NOMO-1 treated with DMSO at 0.1 percent for 48 hours (cell line): ENCODE measurements at regions not wholly inside any gene's neighbourhood (a gene's known extent, or its start where the extent isn't known, plus 50 kb on each side); places are given as distances from the start of the nearest gene placed in this dataset.

Experiments
- DNase-seq: peaks from one replicate; lab custom pipeline; 2025; ENCODE audit not compliant: unreplicated experiment; lab: John Stamatoyannopoulos, UW

GRCh38 chr11:32200136-32200847, 109.4 kb downstream of the RCN1 start:
- DNase-seq, result no peak

DNA sequence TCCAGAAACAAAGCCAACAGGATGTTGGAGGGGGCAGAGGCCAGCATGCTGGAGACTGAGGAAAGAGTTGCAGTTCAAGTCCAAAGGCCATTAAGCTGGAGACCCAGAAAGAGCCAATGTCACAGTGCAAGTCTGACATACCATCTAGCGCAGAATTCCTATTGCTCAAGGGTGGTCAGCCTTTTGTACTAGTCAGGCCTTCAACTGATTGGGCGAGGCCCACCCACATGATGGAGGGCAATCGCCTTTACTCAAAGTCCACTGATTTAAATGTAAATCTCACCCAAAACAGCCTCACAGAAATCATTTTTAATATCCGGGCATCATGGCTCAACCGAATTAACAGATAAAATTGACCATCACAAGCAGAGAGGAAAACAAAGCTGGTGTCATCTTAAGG, 113.9 kb downstream of the RCN1 start:
- DNase-seq, result no peak

DNA sequence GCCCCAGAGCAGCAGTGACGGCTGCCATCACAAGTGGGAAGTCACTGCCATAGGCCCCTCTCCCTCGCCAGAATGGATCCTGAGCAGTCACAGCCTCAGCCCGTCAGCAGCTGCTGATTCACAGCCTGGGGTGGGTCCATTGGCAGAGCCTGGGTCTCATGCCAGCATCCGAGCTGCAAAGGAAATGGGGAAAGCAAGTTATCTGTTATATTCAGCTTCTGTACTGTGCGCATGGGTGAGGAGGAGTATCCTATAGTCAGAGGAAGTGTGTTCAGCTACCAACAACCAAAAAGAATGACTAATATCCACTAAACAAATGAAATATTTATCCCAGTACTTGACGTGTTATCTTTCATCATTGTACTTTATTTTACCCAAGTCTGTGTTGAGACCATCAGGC, 119.7 kb downstream of the RCN1 start:
- no peak for DNase-seq

- no peak for DNase-seq
These were observed 122.3 kb downstream of the RCN1 start for GRCh38 chr11:32213223-32213622.

GRCh38 chr11:32215157-32215556, 124.3 kb downstream of the RCN1 start:
- no peak for DNase-seq

DNA sequence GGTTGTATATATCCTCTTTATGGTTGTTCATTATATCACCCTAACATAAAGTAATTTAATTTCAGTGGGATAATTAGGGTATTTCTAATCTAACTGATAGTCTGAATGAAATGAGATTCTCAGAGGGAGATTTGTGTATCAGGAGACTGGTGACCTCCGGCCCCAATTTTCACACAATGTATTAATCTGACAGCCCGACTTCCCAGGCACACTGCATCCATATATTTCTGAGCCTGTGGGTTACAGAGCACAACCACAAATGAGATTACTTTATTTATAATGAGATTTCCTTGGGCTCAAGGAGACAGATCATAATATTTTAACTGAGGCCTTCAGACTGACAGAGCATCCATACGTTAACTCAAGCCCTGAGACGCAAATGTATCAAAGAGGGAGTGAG, 125.9 kb downstream of the RCN1 start:
- DNase-seq, result no peak

- no peak for DNase-seq
These were observed 128.4 kb downstream of the RCN1 start for GRCh38 chr11:32219320-32219719.

DNA sequence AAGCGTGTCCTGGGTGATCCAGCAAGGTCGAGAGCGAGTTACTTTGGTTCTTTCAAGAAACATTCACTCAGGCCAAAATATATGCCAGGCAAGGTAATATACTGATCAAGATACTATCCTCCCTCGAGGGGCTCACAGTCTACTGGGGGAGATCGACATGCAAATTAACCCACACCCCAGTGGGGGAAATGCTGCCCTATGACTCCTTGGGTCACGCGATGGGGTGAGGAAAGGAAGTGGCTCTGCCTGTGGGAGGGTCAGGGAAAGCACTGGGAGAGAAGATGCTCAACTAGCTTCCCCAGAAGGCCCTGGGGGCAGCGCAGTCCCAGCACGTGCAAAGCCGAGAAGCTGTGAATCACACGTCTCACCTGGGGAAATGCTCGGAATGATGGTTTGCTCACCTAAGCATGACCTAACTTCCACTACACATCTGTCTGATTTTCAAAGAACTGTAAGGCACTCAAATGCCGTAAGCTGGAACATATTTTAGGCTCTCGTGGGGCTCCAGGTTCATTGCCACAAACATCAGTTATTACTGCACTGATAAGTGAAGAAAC, 130.7 kb downstream of the RCN1 start:
- no peak for DNase-seq

DNA sequence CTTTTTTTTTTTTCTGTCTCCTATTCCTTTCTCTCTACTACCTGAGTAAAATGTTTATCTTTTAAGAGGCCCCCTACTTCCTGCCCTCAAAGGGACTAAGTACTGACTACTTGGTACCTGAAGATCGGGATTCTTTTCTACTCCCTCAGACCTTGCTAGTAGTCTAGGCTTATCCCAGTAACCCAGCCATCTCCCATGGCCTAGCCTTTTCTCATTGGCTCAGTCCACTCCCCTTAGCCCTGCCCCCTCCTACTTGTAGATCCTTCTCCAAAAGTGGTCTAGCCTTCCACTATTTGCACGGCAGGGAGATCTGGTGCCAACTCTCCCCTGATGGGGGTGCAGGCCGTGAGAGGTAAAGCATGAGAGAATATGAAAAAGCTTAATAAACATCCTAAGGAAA, 133.7 kb downstream of the RCN1 start:
- DNase-seq, result no peak

GRCh38 chr11:32225571-32226285, 134.9 kb downstream of the RCN1 start:
- no peak for DNase-seq

GRCh38 chr11:32226480-32226879, 135.6 kb downstream of the RCN1 start:
- no peak for DNase-seq

DNA sequence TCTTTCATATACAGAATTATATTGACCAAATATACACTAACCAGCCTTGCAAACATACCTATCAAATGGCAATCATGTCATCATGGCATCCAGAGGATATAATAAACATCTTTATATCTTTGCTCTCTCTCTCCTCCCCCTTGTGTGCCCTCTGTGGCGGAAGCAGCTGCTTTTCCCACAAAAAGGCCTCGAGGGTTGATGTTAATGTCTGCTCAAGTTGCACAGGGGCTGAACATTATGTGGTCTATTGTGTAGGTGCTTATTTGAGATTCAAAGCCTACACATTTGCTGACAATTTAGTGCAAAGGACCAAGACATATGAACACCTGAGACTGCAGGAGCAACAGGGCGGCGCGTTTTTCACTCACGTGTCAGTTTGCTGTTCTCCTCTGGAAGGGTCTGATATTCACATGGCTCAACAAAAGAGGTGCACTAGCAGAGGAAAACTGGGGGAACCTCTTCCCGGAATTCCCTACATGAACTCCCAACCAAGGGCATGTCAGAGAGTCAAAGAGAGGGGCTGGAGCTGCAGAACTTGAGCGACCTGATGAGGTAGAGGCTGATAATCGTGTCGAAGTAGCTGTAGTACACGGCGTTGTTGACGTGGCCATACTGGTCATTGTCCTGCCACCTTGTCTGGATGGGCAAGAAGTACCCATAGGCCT, 138.8 kb downstream of the RCN1 start:
- no peak for DNase-seq

DNA sequence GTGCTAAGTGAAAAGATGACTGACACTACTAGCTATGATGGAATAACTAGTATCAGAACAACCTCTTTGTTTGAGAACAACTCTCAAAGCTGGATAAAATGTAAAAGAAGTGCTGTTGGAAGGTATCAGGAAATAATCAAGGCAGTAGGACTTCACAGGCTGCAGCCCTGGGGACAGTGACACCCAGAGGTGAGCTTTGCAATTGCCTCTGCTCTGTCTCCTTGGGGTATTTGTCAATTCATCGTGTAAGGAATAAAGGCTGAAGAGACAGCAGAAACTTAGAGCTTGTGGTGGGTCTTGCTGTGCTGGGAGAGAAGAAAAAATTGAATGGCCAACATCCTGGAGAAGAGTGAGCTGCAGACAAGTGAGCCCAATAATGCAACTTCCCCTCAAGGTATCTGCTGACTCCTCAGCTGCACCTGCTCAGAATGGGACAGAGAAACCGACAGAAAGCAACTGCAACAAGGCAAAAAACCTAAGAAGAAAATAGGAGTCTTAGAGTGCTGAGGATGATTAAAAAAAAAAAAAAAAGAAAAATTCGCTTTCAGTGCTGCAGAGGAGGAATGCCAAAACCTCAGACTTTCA, 141.1 kb downstream of the RCN1 start:
- DNase-seq, result no peak

GRCh38 chr11:32232516-32232915, 141.6 kb downstream of the RCN1 start:
- no peak for DNase-seq

DNA sequence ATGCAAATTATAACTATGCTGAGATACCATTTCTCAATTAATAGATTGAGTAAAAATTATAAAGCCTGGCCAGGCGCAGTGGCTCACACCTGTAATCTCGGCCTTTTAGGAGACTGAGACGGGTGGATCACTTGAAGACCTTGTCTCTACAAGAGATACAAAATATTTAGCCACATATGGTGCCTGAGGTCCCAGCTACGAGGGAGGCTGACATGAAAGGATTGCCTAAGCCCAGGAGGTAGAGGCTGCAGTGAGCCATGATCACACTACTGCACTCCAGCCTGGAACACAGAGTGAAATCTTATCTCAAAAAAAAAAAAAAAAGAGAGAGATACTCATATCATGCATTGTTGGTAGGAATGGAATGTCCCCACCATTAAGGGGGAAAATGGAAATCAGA, 142.4 kb downstream of the RCN1 start:
- DNase-seq, result no peak

- DNase-seq, result no peak
These were observed 143.1 kb downstream of the RCN1 start for GRCh38 chr11:32233928-32234327.

- no peak for DNase-seq
These were observed 153.6 kb downstream of the RCN1 start for GRCh38 chr11:32244453-32244852.

GRCh38 chr11:32253706-32254105, 162.8 kb downstream of the RCN1 start:
- no peak for DNase-seq

DNA sequence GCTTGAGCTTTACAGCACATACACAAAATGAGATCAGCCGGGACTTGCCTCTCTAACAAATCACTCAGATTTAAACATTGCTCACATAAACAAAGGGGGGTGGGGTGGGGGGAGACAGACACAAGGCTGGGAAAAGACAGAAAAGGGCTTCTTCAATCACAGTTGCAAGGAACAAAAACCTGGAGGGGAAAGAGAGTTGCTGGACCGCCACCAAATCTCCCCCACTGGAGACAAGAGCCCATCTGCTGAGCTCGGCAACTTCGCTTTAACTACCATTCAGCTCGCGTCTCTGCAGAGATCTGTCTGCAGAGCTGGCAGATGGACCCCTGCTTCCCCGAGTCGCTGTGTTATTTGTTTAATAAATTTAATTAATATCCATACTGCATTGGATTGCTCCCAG, 165.0 kb downstream of the RCN1 start:
- DNase-seq, result no peak

DNA sequence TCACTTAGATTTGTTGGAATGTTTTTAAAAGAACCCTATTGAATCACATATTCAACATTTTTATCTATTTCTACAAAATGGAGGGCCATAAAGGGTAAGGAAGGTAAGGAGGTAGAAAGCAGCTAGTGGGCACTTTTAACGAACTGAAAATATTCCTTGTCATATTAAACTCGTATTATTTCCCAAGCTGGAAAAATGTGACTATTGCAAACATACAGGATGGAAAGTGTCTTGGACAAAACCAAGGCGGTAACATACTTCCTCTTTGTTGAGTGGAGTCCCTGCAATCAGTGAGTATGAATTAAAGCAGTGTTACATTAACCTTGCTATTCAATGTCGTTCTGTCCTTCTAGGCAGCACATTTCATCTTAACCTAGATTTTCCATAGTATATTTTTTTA, 165.6 kb downstream of the RCN1 start:
- no peak for DNase-seq

- DNase-seq, result peak; percentile 38
These were observed 168.8 kb downstream of the RCN1 start for GRCh38 chr11:32259641-32260081.

DNA sequence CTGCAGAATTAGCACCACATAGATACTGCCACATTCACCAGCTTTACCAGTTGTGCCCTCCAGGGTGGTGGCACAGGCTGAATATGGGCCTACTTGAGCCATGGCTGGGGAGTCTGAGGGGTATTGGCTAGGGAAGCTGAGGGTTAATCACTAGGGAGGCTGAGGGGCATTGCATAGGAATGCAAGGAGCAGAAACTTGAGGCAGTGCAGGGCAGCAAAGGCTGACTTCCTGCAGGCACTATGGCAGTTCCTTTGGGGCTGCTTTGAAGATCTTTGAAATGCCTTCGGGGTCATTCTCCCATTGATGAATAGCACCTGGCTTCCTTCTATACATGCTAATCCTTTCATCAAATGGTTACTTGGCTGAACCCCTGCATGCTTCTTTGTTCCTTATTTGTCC, 171.5 kb downstream of the RCN1 start:
- DNase-seq, result no peak
